Loucy (cell line): ENCODE measurements at regions not wholly inside any gene's neighbourhood (a gene's known extent, or its start where the extent isn't known, plus 50 kb on each side); places are given as distances from the start of the nearest gene placed in this dataset.

Experiments
- H2AFZ ChIP-seq: fragments of 200-600 bp; sonication (generic); 2 replicates; pipeline ENCODE4 v1.6.0; 2016; ENCODE audit warnings: antibody characterized with exemption, mild to moderate bottlenecking, low read length, moderate library complexity
- H3F3A ChIP-seq: fragments of 200-600 bp; 2 replicates; pipeline ENCODE4 v1.6.0; 2016; ENCODE audit warnings: antibody characterized with exemption, low read depth, mild to moderate bottlenecking
- H3K27me3 ChIP-seq: fragments of 200-600 bp; sonication (generic); 2 replicates; pipeline ENCODE4 v1.6.1; 2014; ENCODE audit warnings: low read length, mild to moderate bottlenecking; ENCODE audit not compliant: insufficient read depth, poor library complexity, severe bottlenecking
- H3K36me3 ChIP-seq: fragments of 200-600 bp; sonication (generic); 2 replicates; pipeline ENCODE4 v1.6.1; 2016; ENCODE audit warnings: low read length; ENCODE audit not compliant: insufficient read depth
- H3K4me1 ChIP-seq: fragments of 200-600 bp; sonication (generic); 2 replicates; pipeline ENCODE4 v1.5.1; 2014; ENCODE audit warnings: low read length, mild to moderate bottlenecking; ENCODE audit not compliant: insufficient read depth, poor library complexity, severe bottlenecking
- H3K4me2 ChIP-seq: fragments of 200-600 bp; sonication (generic); 2 replicates; pipeline ENCODE4 v1.6.0; 2014; ENCODE audit warnings: antibody characterized with exemption, low read length, low read depth, mild to moderate bottlenecking; ENCODE audit not compliant: poor library complexity, severe bottlenecking
- H3K4me3 ChIP-seq: fragments of 200-600 bp; sonication (generic); 2 replicates; pipeline ENCODE4 v1.5.1; 2014; ENCODE audit warnings: low read length, mild to moderate bottlenecking, mixed read lengths; ENCODE audit not compliant: poor library complexity, severe bottlenecking
- H3K79me2 ChIP-seq: fragments of 200-600 bp; sonication (generic); 2 replicates; pipeline ENCODE4 v1.6.1; 2014; ENCODE audit warnings: low read length; ENCODE audit not compliant: insufficient read depth
- H3K9ac ChIP-seq: fragments of 200-600 bp; sonication (generic); 2 replicates; pipeline ENCODE4 v1.6.0; 2014; ENCODE audit warnings: mild to moderate bottlenecking, low read depth, low read length, moderate library complexity; ENCODE audit not compliant: poor library complexity, severe bottlenecking
- H3K9me2 ChIP-seq: fragments of 200-600 bp; sonication (generic); replicated peaks from 2 replicates; pipeline ENCODE4 v1.6.1; 2016; ENCODE audit warnings: low read depth, low read length, mixed read lengths
- H3K9me3 ChIP-seq: fragments of 200-600 bp; sonication (generic); 2 replicates; pipeline ENCODE4 v1.6.1; 2014; ENCODE audit warnings: mild to moderate bottlenecking, antibody characterized with exemption, low read length, low read depth; ENCODE audit not compliant: insufficient read depth
- H4K20me1 ChIP-seq: fragments of 200-600 bp; sonication (generic); 2 replicates; pipeline ENCODE4 v1.6.0; 2014; ENCODE audit warnings: antibody characterized with exemption, low read length, mild to moderate bottlenecking; ENCODE audit not compliant: insufficient read depth, poor library complexity, severe bottlenecking
- CTCF ChIP-seq: fragments of 200-600 bp; sonication (generic); conservative IDR thresholded peaks from 2 replicates; pipeline ENCODE4 v1.5.1; 2014; ENCODE audit warnings: mild to moderate bottlenecking, antibody characterized with exemption, low read length
- EZH2phosphoT487 ChIP-seq: fragments of 200-600 bp; IDR thresholded peaks from 2 replicates; pipeline ENCODE4 v1.6.1; 2018; ENCODE audit warnings: antibody characterized with exemption, mild to moderate bottlenecking, moderate library complexity, borderline replicate concordance

- no peaks in the 10 kb centered on the region for H3K27me3 ChIP-seq
- H3F3A ChIP-seq: no peaks in the 10 kb centered on the region
Observed at GRCh38 chr16:86447228-86447627, 63.1 kb upstream of the FOXF1 start.

GRCh38 chr16:86448306-86448890, 61.9 kb upstream of the FOXF1 start:
- no peak overlapping the region for H3K4me2 ChIP-seq
- no peaks in the 10 kb centered on the region for H4K20me1 ChIP-seq
- TF ChIP-seq CTCF (no peak), EZH2phosphoT487 (no peak)
- no peak overlapping the region for H2AFZ ChIP-seq
- no peaks in the 10 kb centered on the region for H3K36me3 ChIP-seq
- H3K9me3 ChIP-seq: no peaks in the 10 kb centered on the region
- H3K9me2 ChIP-seq: no peaks in the 10 kb centered on the region
- peaks cover 9% of the 10 kb centered on the region for H3K4me1 ChIP-seq
- H3F3A ChIP-seq: no peaks in the 10 kb centered on the region
- H3K79me2 ChIP-seq: no peaks in the 10 kb centered on the region
- no peak overlapping the region for H3K9ac ChIP-seq
- H3K4me3 ChIP-seq: no peak overlapping the region
- no peaks in the 10 kb centered on the region for H3K27me3 ChIP-seq

More at GRCh38 chr16:86447228-86447627, 63.1 kb upstream of the FOXF1 start:
- Histone ChIP-seq H3K4me3 (no peak overlapping the region), H3K36me3 (no peaks in the 10 kb centered on the region), H3K4me2 (no peak overlapping the region), H3K9ac (no peak overlapping the region), H3K79me2 (no peaks in the 10 kb centered on the region), H3K9me3 (no peaks in the 10 kb centered on the region), H3K4me1 (peaks cover 9% of the 10 kb centered on the region), H2AFZ (no peak overlapping the region), H4K20me1 (no peaks in the 10 kb centered on the region), H3K9me2 (no peaks in the 10 kb centered on the region)
- TF ChIP-seq CTCF (no peak), EZH2phosphoT487 (no peak)

GRCh38 chr16:86449446-86450095, 60.8 kb upstream of the FOXF1 start:
- Histone ChIP-seq H3K36me3 (no peaks in the 10 kb centered on the region), H3K4me1 (peaks cover 9% of the 10 kb centered on the region), H4K20me1 (no peaks in the 10 kb centered on the region), H3K79me2 (no peaks in the 10 kb centered on the region), H3K27me3 (no peaks in the 10 kb centered on the region), H3F3A (no peaks in the 10 kb centered on the region), H3K4me2 (peak overlapping the region; percentile 6), H3K4me3 (no peak overlapping the region), H3K9me3 (no peaks in the 10 kb centered on the region), H3K9me2 (no peaks in the 10 kb centered on the region), H2AFZ (peak overlapping the region; percentile 46; the same call in 1 of the 2 replicates), H3K9ac (no peak overlapping the region)
- TF ChIP-seq CTCF: no peak
- no peak for TF ChIP-seq EZH2phosphoT487
